ENCODE measurements at regions not wholly inside any gene's neighbourhood (a gene's known extent, or its start where the extent isn't known, plus 50 kb on each side); places are given as distances from the start of the nearest gene placed in this dataset.
A peak's percentile ranks its signal among the peaks of the same experiment; 100 is the strongest.

- WGBS (ENCODE audit: extremely low coverage, insufficient coverage, insufficient read length), result 100% methylated on average over 2 of the region's 8 CpGs
- Histone ChIP-seq H3K79me2 (ENCODE audit: control insufficient read depth, insufficient read depth, low read length, poor library complexity) (no peaks in the 10 kb centered on the region), H3K4me1 (ENCODE audit: control insufficient read depth in 1 of 2, insufficient read depth in 2 of 2, low read length in 2 of 2) (peaks cover 8 to 11% of the 10 kb centered on the region in 2 experiments), H3K4me2 (ENCODE audit: low read length) (no peak overlapping the region), H2BK5ac (ENCODE audit: low read depth, low read length, poor library complexity) (no peak overlapping the region), H3K79me1 (ENCODE audit: low read length) (peaks cover 11% of the 10 kb centered on the region), H2AFZ (ENCODE audit: insufficient read depth, low read length, poor library complexity) (no peak overlapping the region), H3K27me3 (ENCODE audit: insufficient read depth, low read length) (no peaks in the 10 kb centered on the region), H3K18ac (ENCODE audit: low read length) (no peak overlapping the region), H3K23ac (ENCODE audit: low read length) (no peak overlapping the region), H3K27ac (ENCODE audit: low read depth, low read length) (no peak overlapping the region), H3K9ac (ENCODE audit: low read length) (no peak overlapping the region), H3K36me3 (ENCODE audit: control insufficient read depth in 1 of 2, insufficient read depth in 2 of 2, low read length in 2 of 2) (no peaks in the 10 kb centered on the region), H4K12ac (ENCODE audit: low read depth, low read length) (no peak overlapping the region), H3K14ac (ENCODE audit: low read length) (no peak overlapping the region), H2BK12ac (ENCODE audit: low read length) (no peak overlapping the region), H4K8ac (ENCODE audit: low read depth, low read length) (no peak overlapping the region), H3K9me3 (ENCODE audit: insufficient read depth, low read depth, low read length) (peaks cover 2% of the 10 kb centered on the region), H3K4me3 (ENCODE audit: low read depth, low read length) (no peak overlapping the region), H4K91ac (ENCODE audit: low read depth, low read length) (no peak overlapping the region), H3K4ac (ENCODE audit: low read depth, low read length) (no peak overlapping the region), H2AK5ac (ENCODE audit: low read length) (no peak overlapping the region), H2BK120ac (ENCODE audit: insufficient read depth, low read length, poor library complexity) (no peak overlapping the region)
- DNase-seq, result no peak
Observed at GRCh38 chr2:8626572-8626971, 55.3 kb upstream of the ID2 start.

GRCh38 chr2:8627019-8627691 is 54.7 kb upstream of the ID2 start:
- Histone ChIP-seq H3K18ac (ENCODE audit: low read length) (peak overlapping the region; percentile 8), H2BK120ac (ENCODE audit: insufficient read depth, low read length, poor library complexity) (peak overlapping the region; percentile 52), H4K8ac (ENCODE audit: low read depth, low read length) (no peak overlapping the region), H3K14ac (ENCODE audit: low read length) (peak overlapping the region; percentile 61), H3K36me3 (ENCODE audit: control insufficient read depth in 1 of 2, insufficient read depth in 2 of 2, low read length in 2 of 2) (no peaks in the 10 kb centered on the region), H4K12ac (ENCODE audit: low read depth, low read length) (no peak overlapping the region), H2AK5ac (ENCODE audit: low read length) (peak overlapping the region; percentile 89), H3K4ac (ENCODE audit: low read depth, low read length) (no peak overlapping the region), H3K79me1 (ENCODE audit: low read length) (peaks cover 11% of the 10 kb centered on the region), H3K9ac (ENCODE audit: low read length) (no peak overlapping the region), H3K4me1 (ENCODE audit: control insufficient read depth in 1 of 2, insufficient read depth in 2 of 2, low read length in 2 of 2) (peaks cover 8 to 11% of the 10 kb centered on the region in 2 experiments), H2AFZ (ENCODE audit: insufficient read depth, low read length, poor library complexity) (no peak overlapping the region), H2BK5ac (ENCODE audit: low read depth, low read length, poor library complexity) (no peak overlapping the region), H2BK12ac (ENCODE audit: low read length) (peak overlapping the region; percentile 92), H4K91ac (ENCODE audit: low read depth, low read length) (peak overlapping the region; percentile 70), H3K27ac (ENCODE audit: low read depth, low read length) (no peak overlapping the region), H3K23ac (ENCODE audit: low read length) (no peak overlapping the region), H3K9me3 (ENCODE audit: insufficient read depth, low read depth, low read length) (peaks cover 2% of the 10 kb centered on the region), H3K4me3 (ENCODE audit: low read depth, low read length) (no peak overlapping the region), H3K4me2 (ENCODE audit: low read length) (no peak overlapping the region), H3K27me3 (ENCODE audit: insufficient read depth, low read length) (no peaks in the 10 kb centered on the region), H3K79me2 (ENCODE audit: control insufficient read depth, insufficient read depth, low read length, poor library complexity) (no peaks in the 10 kb centered on the region)
- DNase-seq, result no peak
- no CpG with 5 or more reads among the region's 20 CpGs for WGBS (ENCODE audit: extremely low coverage, insufficient coverage, insufficient read length)

- H3K4me1 ChIP-seq (ENCODE audit: control insufficient read depth in 1 of 2, insufficient read depth in 2 of 2, low read length in 2 of 2), result peaks cover 8 to 11% of the 10 kb centered on the region in 2 experiments
- no peak overlapping the region for H4K8ac ChIP-seq (ENCODE audit: low read depth, low read length)
- H3K23ac ChIP-seq (ENCODE audit: low read length), result no peak overlapping the region
- DNase-seq, result no peak
- no peak overlapping the region for H2BK5ac ChIP-seq (ENCODE audit: low read depth, low read length, poor library complexity)
- no peak overlapping the region for H3K4me3 ChIP-seq (ENCODE audit: low read depth, low read length)
- H3K27ac ChIP-seq (ENCODE audit: low read depth, low read length), result no peak overlapping the region
- no peaks in the 10 kb centered on the region for H3K79me2 ChIP-seq (ENCODE audit: control insufficient read depth, insufficient read depth, low read length, poor library complexity)
- H3K4ac ChIP-seq (ENCODE audit: low read depth, low read length), result no peak overlapping the region
- peaks cover 11% of the 10 kb centered on the region for H3K79me1 ChIP-seq (ENCODE audit: low read length)
- no CpG with 5 or more reads among the region's 14 CpGs for WGBS (ENCODE audit: extremely low coverage, insufficient coverage, insufficient read length)
- H2BK120ac ChIP-seq (ENCODE audit: insufficient read depth, low read length, poor library complexity), result no peak overlapping the region
- no peak overlapping the region for H3K4me2 ChIP-seq (ENCODE audit: low read length)
- no peaks in the 10 kb centered on the region for H3K36me3 ChIP-seq (ENCODE audit: control insufficient read depth in 1 of 2, insufficient read depth in 2 of 2, low read length in 2 of 2)
- no peak overlapping the region for H3K9ac ChIP-seq (ENCODE audit: low read length)
- no peak overlapping the region for H3K14ac ChIP-seq (ENCODE audit: low read length)
- H3K18ac ChIP-seq (ENCODE audit: low read length), result no peak overlapping the region
- H2AFZ ChIP-seq (ENCODE audit: insufficient read depth, low read length, poor library complexity), result no peak overlapping the region
- peak overlapping the region; percentile 27 for H2AK5ac ChIP-seq (ENCODE audit: low read length)
- peak overlapping the region; percentile 92 for H2BK12ac ChIP-seq (ENCODE audit: low read length)
- peak overlapping the region; percentile 70 for H4K91ac ChIP-seq (ENCODE audit: low read depth, low read length)
- H3K9me3 ChIP-seq (ENCODE audit: insufficient read depth, low read depth, low read length), result peaks cover 2% of the 10 kb centered on the region
- no peaks in the 10 kb centered on the region for H3K27me3 ChIP-seq (ENCODE audit: insufficient read depth, low read length)
- no peak overlapping the region for H4K12ac ChIP-seq (ENCODE audit: low read depth, low read length)
Observed at GRCh38 chr2:8627692-8628085, 54.2 kb upstream of the ID2 start.

GRCh38 chr2:8628179-8628865 is 53.5 kb upstream of the ID2 start:
- no peak overlapping the region for H3K14ac ChIP-seq (ENCODE audit: low read length)
- peaks cover 11% of the 10 kb centered on the region for H3K79me1 ChIP-seq (ENCODE audit: low read length)
- H3K4me3 ChIP-seq (ENCODE audit: low read depth, low read length), result no peak overlapping the region
- no peaks in the 10 kb centered on the region for H3K36me3 ChIP-seq (ENCODE audit: control insufficient read depth in 1 of 2, insufficient read depth in 2 of 2, low read length in 2 of 2)
- H4K12ac ChIP-seq (ENCODE audit: low read depth, low read length), result no peak overlapping the region
- peak overlapping the region; percentile 6 for H2BK5ac ChIP-seq (ENCODE audit: low read depth, low read length, poor library complexity)
- no peak overlapping the region for H3K23ac ChIP-seq (ENCODE audit: low read length)
- H4K91ac ChIP-seq (ENCODE audit: low read depth, low read length), result peak overlapping the region; percentile 23
- peak overlapping the region; percentile 8 for H2AK5ac ChIP-seq (ENCODE audit: low read length)
- DNase-seq, result no peak
- no peak overlapping the region for H3K4ac ChIP-seq (ENCODE audit: low read depth, low read length)
- H3K27ac ChIP-seq (ENCODE audit: low read depth, low read length), result no peak overlapping the region
- peak overlapping the region; percentile 14 for H4K8ac ChIP-seq (ENCODE audit: low read depth, low read length)
- no peaks in the 10 kb centered on the region for H3K79me2 ChIP-seq (ENCODE audit: control insufficient read depth, insufficient read depth, low read length, poor library complexity)
- no peaks in the 10 kb centered on the region for H3K27me3 ChIP-seq (ENCODE audit: insufficient read depth, low read length)
- WGBS (ENCODE audit: extremely low coverage, insufficient coverage, insufficient read length), result no CpG with 5 or more reads among the region's 18 CpGs
- H3K9ac ChIP-seq (ENCODE audit: low read length), result no peak overlapping the region
- H2AFZ ChIP-seq (ENCODE audit: insufficient read depth, low read length, poor library complexity), result no peak overlapping the region
- peak overlapping the region; percentile 21 for H2BK120ac ChIP-seq (ENCODE audit: insufficient read depth, low read length, poor library complexity)
- peak overlapping the region; percentile 20 for H3K18ac ChIP-seq (ENCODE audit: low read length)
- peaks cover 8 to 11% of the 10 kb centered on the region in 2 experiments for H3K4me1 ChIP-seq (ENCODE audit: control insufficient read depth in 1 of 2, insufficient read depth in 2 of 2, low read length in 2 of 2)
- H2BK12ac ChIP-seq (ENCODE audit: low read length), result peak overlapping the region; percentile 41
- no peak overlapping the region for H3K4me2 ChIP-seq (ENCODE audit: low read length)
- H3K9me3 ChIP-seq (ENCODE audit: insufficient read depth, low read depth, low read length), result peaks cover 2% of the 10 kb centered on the region

Data from trophoblast cell (in vitro differentiated cells and primary cell).